WTC11 (cell line): ENCODE measurements at regions not wholly inside any gene's neighbourhood (a gene's known extent, or its start where the extent isn't known, plus 50 kb on each side); places are given as distances from the start of the nearest gene placed in this dataset.

Experiments
- ATAC-seq: fragments of 200-7000 bp; cut with Tn5 transposase; 2 replicates; pipeline ENCODE4 v1.10.0; 2021; ENCODE audit warnings: mild to moderate bottlenecking, moderate library complexity
- CTCF ChIA-PET: fragments of 300-600 bp; sonication (Branson Sonifier 250); formaldehyde crosslinking; loops from one replicate; lab custom pipeline; 2021; ENCODE audit warnings: antibody characterized with exemption; lab: Charles Lee
- POLR2A ChIA-PET: fragments of 350-600 bp; sonication (Branson Sonifier 250); formaldehyde crosslinking; loops from one replicate; lab custom pipeline; 2021; ENCODE audit warnings: antibody characterized with exemption; lab: Charles Lee
- DNase-seq: peaks from one replicate; pipeline ENCODE4 v3.0.0; 2021; ENCODE audit warnings: low spot score
- H3K27ac Mint-ChIP-seq: 2 replicates; pipeline ENCODE4 v1.8.0; 2021; ENCODE audit warnings: mixed read lengths
- H3K27me3 Mint-ChIP-seq: 2 replicates; pipeline ENCODE4 v1.8.0; 2021; ENCODE audit warnings: low read depth, mild to moderate bottlenecking, moderate library complexity, mixed read lengths
- H3K36me3 Mint-ChIP-seq: 2 replicates; pipeline ENCODE4 v1.8.0; 2021; ENCODE audit warnings: mixed read lengths
- H3K4me1 Mint-ChIP-seq: 2 replicates; pipeline ENCODE4 v1.8.0; 2022; ENCODE audit warnings: mixed read lengths
- H3K4me3 Mint-ChIP-seq: 2 replicates; pipeline ENCODE4 v1.8.0; 2021; ENCODE audit warnings: mild to moderate bottlenecking, moderate library complexity, mixed read lengths
- H3K9me3 Mint-ChIP-seq: 2 replicates; pipeline ENCODE4 v1.8.0; 2021; ENCODE audit warnings: mixed read lengths
- ATF3 ChIP-seq: sonication (generic); formaldehyde crosslinking; conservative IDR thresholded peaks from 2 replicates; pipeline ENCODE4 v1.8.1; 2022; ENCODE audit warnings: mild to moderate bottlenecking, missing genetic modification reagents
- E2F5 ChIP-seq: sonication (generic); formaldehyde crosslinking; IDR thresholded peaks from 2 replicates; pipeline ENCODE4 v1.8.1; 2022; ENCODE audit warnings: mild to moderate bottlenecking, moderate library complexity, missing genetic modification reagents
- EMX1 ChIP-seq: fragments of 250-450 bp; sonication (Bioruptor Pico); IDR thresholded peaks from 2 replicates; pipeline ENCODE4 v1.8.0; 2021; ENCODE audit warnings: mild to moderate bottlenecking
- ESRRA ChIP-seq: sonication (generic); formaldehyde crosslinking; IDR thresholded peaks from 2 replicates; pipeline ENCODE4 v1.8.1; 2022; ENCODE audit warnings: mild to moderate bottlenecking, missing genetic modification reagents, borderline replicate concordance
- ETV6 ChIP-seq: sonication (generic); formaldehyde crosslinking; IDR thresholded peaks from 2 replicates; pipeline ENCODE4 v1.8.1; 2022; ENCODE audit warnings: mild to moderate bottlenecking, missing genetic modification reagents
- FOXJ3 ChIP-seq: sonication (generic); formaldehyde crosslinking; IDR thresholded peaks from 2 replicates; pipeline ENCODE4 v1.9.0; 2021; ENCODE audit warnings: missing genetic modification reagents, mild to moderate bottlenecking, borderline replicate concordance
- FOXP4 ChIP-seq: sonication (generic); formaldehyde crosslinking; IDR thresholded peaks from 2 replicates; pipeline ENCODE4 v1.8.0; 2022; ENCODE audit warnings: mild to moderate bottlenecking, missing genetic modification reagents
- KAT7 ChIP-seq: sonication (generic); formaldehyde crosslinking; IDR thresholded peaks from 2 replicates; pipeline ENCODE4 v1.8.1; 2023; ENCODE audit warnings: missing genetic modification reagents, mild to moderate bottlenecking, borderline replicate concordance
- MYBL2 ChIP-seq: sonication (generic); formaldehyde crosslinking; IDR thresholded peaks from 2 replicates; pipeline ENCODE4 v1.8.1; 2023; ENCODE audit warnings: mild to moderate bottlenecking, moderate library complexity, missing genetic modification reagents
- NFE2L1 ChIP-seq: sonication (generic); formaldehyde crosslinking; IDR thresholded peaks from 2 replicates; pipeline ENCODE4 v1.8.1; 2023; ENCODE audit warnings: missing genetic modification reagents
- NR3C1 ChIP-seq: sonication (generic); formaldehyde crosslinking; conservative IDR thresholded peaks from 2 replicates; pipeline ENCODE4 v1.8.1; 2023; ENCODE audit warnings: low read depth, mild to moderate bottlenecking, missing genetic modification reagents
- OVOL2 ChIP-seq: fragments of 250-450 bp; sonication (Bioruptor Pico); IDR thresholded peaks from 2 replicates; pipeline ENCODE4 v1.9.0; 2021; ENCODE audit warnings: mild to moderate bottlenecking, borderline replicate concordance
- PREB ChIP-seq: sonication (generic); formaldehyde crosslinking; IDR thresholded peaks from 2 replicates; pipeline ENCODE4 v1.8.1; 2022; ENCODE audit warnings: mild to moderate bottlenecking, missing genetic modification reagents, moderate library complexity, borderline replicate concordance
- PRRX2 ChIP-seq: fragments of 250-450 bp; sonication (Bioruptor Pico); IDR thresholded peaks from 2 replicates; pipeline ENCODE4 v1.8.0; 2021; ENCODE audit warnings: mild to moderate bottlenecking
- RORB ChIP-seq: fragments of 250-450 bp; sonication (Bioruptor Pico); IDR thresholded peaks from 2 replicates; pipeline ENCODE4 v1.9.0; 2021; ENCODE audit warnings: mild to moderate bottlenecking
- TCF7 ChIP-seq: sonication (generic); formaldehyde crosslinking; IDR thresholded peaks from 2 replicates; pipeline ENCODE4 v1.8.0; 2022; ENCODE audit warnings: mild to moderate bottlenecking, low read depth, missing genetic modification reagents, moderate library complexity
- ZBTB21 ChIP-seq: sonication (generic); formaldehyde crosslinking; IDR thresholded peaks from 2 replicates; pipeline ENCODE4 v1.8.1; 2023; ENCODE audit warnings: mild to moderate bottlenecking, missing genetic modification reagents, borderline replicate concordance
- ZBTB43 ChIP-seq: sonication (generic); formaldehyde crosslinking; IDR thresholded peaks from 2 replicates; pipeline ENCODE4 v1.8.1; 2023; ENCODE audit warnings: mild to moderate bottlenecking, missing genetic modification reagents
- ZNF219 ChIP-seq: sonication (generic); formaldehyde crosslinking; IDR thresholded peaks from 2 replicates; pipeline ENCODE4 v1.8.0; 2023; ENCODE audit warnings: missing genetic modification reagents, mild to moderate bottlenecking, borderline replicate concordance
- ZNF281 ChIP-seq: sonication (generic); formaldehyde crosslinking; IDR thresholded peaks from 2 replicates; pipeline ENCODE4 v1.8.0; 2023; ENCODE audit warnings: mild to moderate bottlenecking, missing genetic modification reagents
- ZNF317 ChIP-seq: sonication (generic); formaldehyde crosslinking; IDR thresholded peaks from 2 replicates; pipeline ENCODE4 v1.8.1; 2023; ENCODE audit warnings: low read depth, mild to moderate bottlenecking, moderate library complexity, missing genetic modification reagents, borderline replicate concordance
- ZNF396 ChIP-seq: fragments of 250-450 bp; sonication (Bioruptor Pico); IDR thresholded peaks from 2 replicates; pipeline ENCODE4 v1.8.0; 2021; ENCODE audit warnings: mild to moderate bottlenecking, moderate library complexity, borderline replicate concordance

GRCh38 chr7:94249631-94250030, 145.1 kb upstream of the COL1A2 start:
- Mint-ChIP-seq H3K4me3 (no peak overlapping the region), H3K36me3 (no peaks in the 10 kb centered on the region), H3K27ac (no peak overlapping the region), H3K4me1 (peaks cover 10% of the 10 kb centered on the region), H3K27me3 (peaks cover 5% of the 10 kb centered on the region), H3K9me3 (peaks cover 2% of the 10 kb centered on the region; the same call in 1 of the 2 replicates)
- ChIA-PET POLR2A (no interaction called here), CTCF (no interaction called here)
- ATAC-seq (no peak), DNase-seq (no peak)
- TF ChIP-seq ZBTB21, result no peak
- no peak for TF ChIP-seq NFE2L1 (CRISPR knock-in tag)
- TF ChIP-seq ZNF281, result no peak

GRCh38 chr7:94250124-94250523, 144.6 kb upstream of the COL1A2 start:
- peaks cover 5% of the 10 kb centered on the region for H3K27me3 Mint-ChIP-seq
- H3K4me1 Mint-ChIP-seq, result peaks cover 10% of the 10 kb centered on the region
- H3K36me3 Mint-ChIP-seq, result no peaks in the 10 kb centered on the region
- H3K4me3 Mint-ChIP-seq, result no peak overlapping the region
- no peak overlapping the region for H3K27ac Mint-ChIP-seq
- peaks cover 5% of the 10 kb centered on the region; the same call in 1 of the 2 replicates for H3K9me3 Mint-ChIP-seq
- POLR2A ChIA-PET, result no interaction called here
- DNase-seq, result no peak
- ATAC-seq, result no peak
- CTCF ChIA-PET, result no interaction called here
- TF ChIP-seq FOXJ3 (CRISPR knock-in tag) (no peak), PRRX2 (CRISPR knock-in tag) (no peak), ZNF219 (CRISPR knock-in tag) (no peak), KAT7 (no peak), ATF3 (CRISPR knock-in tag) (no peak), OVOL2 (CRISPR knock-in tag) (no peak), TCF7 (CRISPR knock-in tag) (no peak), FOXP4 (CRISPR knock-in tag) (no peak)

- ATAC-seq (no peak), DNase-seq (no peak)
- Mint-ChIP-seq H3K27me3 (peaks cover 5% of the 10 kb centered on the region), H3K4me3 (no peak overlapping the region), H3K9me3 (peaks cover 10% of the 10 kb centered on the region; the same call in 1 of the 2 replicates), H3K27ac (no peak overlapping the region), H3K36me3 (no peaks in the 10 kb centered on the region), H3K4me1 (peaks cover 10% of the 10 kb centered on the region)
- ChIA-PET CTCF (no interaction called here), POLR2A (no interaction called here)
- TF ChIP-seq ZNF317 (CRISPR knock-in tag) (no peak), ZNF281 (no peak), ESRRA (CRISPR knock-in tag) (no peak), MYBL2 (CRISPR knock-in tag) (no peak), E2F5 (no peak), ETV6 (no peak), ZNF396 (CRISPR knock-in tag) (no peak), EMX1 (no peak), PREB (CRISPR knock-in tag) (no peak), ZBTB43 (CRISPR knock-in tag) (no peak), NR3C1 (no peak), KAT7 (no peak), RORB (CRISPR knock-in tag) (no peak)
Measured at GRCh38 chr7:94250987-94251386, 143.7 kb upstream of the COL1A2 start.
